Right atrium auricular region (tissue), 2 donors: ENCODE measurements at regions not wholly inside any gene's neighbourhood (a gene's known extent, or its start where the extent isn't known, plus 50 kb on each side); places are given as distances from the start of the nearest gene placed in this dataset.
"Not testable (repeated sequence)": the region's sequence is repeated elsewhere in the genome, so short reads cannot be mapped to it uniquely, and the experiment has no call there.

Experiments used
- DNase-seq: peaks from one replicate; pipeline ENCODE4 v3.0.0-alpha.2; 2019; ENCODE audit warnings: low spot score
- H3K27ac ChIP-seq, 2 donors: fragments of 200-600 bp; sonication (generic); 1 replicate in 1 of 2; 2 replicates in 1 of 2; pipeline ENCODE4 v1.5.1; 2016 to 2019
- H3K27me3 ChIP-seq, 2 donors: fragments of 200-600 bp; sonication (generic); one replicate each; pipeline versions ENCODE4 v1.5.1 to v1.6.0; 2017 to 2019
- H3K36me3 ChIP-seq: fragments of 200-600 bp; sonication (generic); one replicate; pipeline ENCODE4 v1.5.1; 2016
- H3K4me1 ChIP-seq, 2 donors: fragments of 200-600 bp; sonication (generic); one replicate each; pipeline versions ENCODE4 v1.5.1 to v1.6.0; 2017 to 2019
- H3K4me3 ChIP-seq, 2 donors: fragments of 200-600 bp; sonication (generic); 1 replicate in 1 of 2; 2 replicates in 1 of 2; pipeline ENCODE4 v1.5.1; 2017 to 2019; ENCODE audit warnings: mild to moderate bottlenecking in 1 of 2, moderate library complexity in 1 of 2
- H3K9me3 ChIP-seq, 2 donors: fragments of 200-600 bp; sonication (generic); one replicate each; pipeline ENCODE4 v1.5.1; 2019

- not testable (repeated sequence) for H3K27ac ChIP-seq
Measured at GRCh38 chr2:91846388-91846787, 3024.8 kb upstream of the TEKT4 start.

GRCh38 chr2:91851689-91852420 lies 3019.4 kb upstream of the TEKT4 start:
- not testable (repeated sequence) for H3K27me3 ChIP-seq, H3K4me3 ChIP-seq, H3K36me3 ChIP-seq, H3K4me1 ChIP-seq, H3K27ac ChIP-seq, H3K9me3 ChIP-seq, DNase-seq

More at GRCh38 chr2:91846388-91846787, 3024.8 kb upstream of the TEKT4 start:
- H3K4me3 ChIP-seq, H3K36me3 ChIP-seq, DNase-seq, H3K4me1 ChIP-seq, H3K9me3 ChIP-seq, H3K27me3 ChIP-seq: not testable (repeated sequence)

GRCh38 chr2:91856971-91857370 lies 3014.3 kb upstream of the TEKT4 start:
- not testable (repeated sequence) for H3K4me1 ChIP-seq, DNase-seq, H3K27ac ChIP-seq, H3K27me3 ChIP-seq, H3K9me3 ChIP-seq, H3K36me3 ChIP-seq, H3K4me3 ChIP-seq

- H3K27ac ChIP-seq, H3K9me3 ChIP-seq, DNase-seq, H3K4me3 ChIP-seq, H3K4me1 ChIP-seq, H3K27me3 ChIP-seq, H3K36me3 ChIP-seq: not testable (repeated sequence)
Measured at GRCh38 chr2:91857711-91858110, 3013.5 kb upstream of the TEKT4 start.

- H3K4me3 ChIP-seq, H3K27me3 ChIP-seq, H3K4me1 ChIP-seq, DNase-seq, H3K9me3 ChIP-seq, H3K36me3 ChIP-seq, H3K27ac ChIP-seq: not testable (repeated sequence)
Measured at GRCh38 chr2:91871716-91872115, 2999.5 kb upstream of the TEKT4 start.

- H3K9me3 ChIP-seq, H3K36me3 ChIP-seq, H3K4me1 ChIP-seq, H3K4me3 ChIP-seq, DNase-seq, H3K27ac ChIP-seq, H3K27me3 ChIP-seq: not testable (repeated sequence)
Measured at GRCh38 chr2:91873416-91873815, 2997.8 kb upstream of the TEKT4 start.

- not testable (repeated sequence) for H3K4me3 ChIP-seq, H3K4me1 ChIP-seq, H3K9me3 ChIP-seq, H3K36me3 ChIP-seq, H3K27me3 ChIP-seq, H3K27ac ChIP-seq, DNase-seq
Measured at GRCh38 chr2:91877658-91878210, 2993.5 kb upstream of the TEKT4 start.

GRCh38 chr2:91895091-91895490 lies 2976.1 kb upstream of the TEKT4 start:
- H3K4me1 ChIP-seq, H3K9me3 ChIP-seq, H3K27ac ChIP-seq, H3K27me3 ChIP-seq, DNase-seq, H3K36me3 ChIP-seq, H3K4me3 ChIP-seq: not testable (repeated sequence)

GRCh38 chr2:91917602-91918001 lies 2953.6 kb upstream of the TEKT4 start:
- DNase-seq, H3K36me3 ChIP-seq, H3K4me3 ChIP-seq, H3K27me3 ChIP-seq, H3K9me3 ChIP-seq, H3K4me1 ChIP-seq, H3K27ac ChIP-seq: not testable (repeated sequence)
